IPS-15b (cell line): ENCODE measurements at regions not wholly inside any gene's neighbourhood (a gene's known extent, or its start where the extent isn't known, plus 50 kb on each side); places are given as distances from the start of the nearest gene placed in this dataset.
A peak's percentile ranks its signal among the peaks of the same experiment; 100 is the strongest.
"Not testable (repeated sequence)": the region's sequence is repeated elsewhere in the genome, so short reads cannot be mapped to it uniquely, and the experiment has no call there.

Experiments used
- H3K27me3 ChIP-seq: one replicate; pipeline ENCODE4 v1.6.1; 2013; ENCODE audit warnings: low read length; ENCODE audit not compliant: control insufficient read depth, insufficient read depth
- H3K36me3 ChIP-seq: one replicate; pipeline ENCODE4 v1.6.1; 2013; ENCODE audit warnings: low read length; ENCODE audit not compliant: control insufficient read depth, insufficient read depth
- H3K4me1 ChIP-seq: one replicate; pipeline ENCODE4 v1.6.1; 2013; ENCODE audit warnings: mild to moderate bottlenecking, low read length; ENCODE audit not compliant: control insufficient read depth, insufficient read depth
- H3K4me3 ChIP-seq: one replicate; pipeline ENCODE4 v1.5.1; 2013; ENCODE audit warnings: low read depth, low read length
- H3K9ac ChIP-seq: one replicate; pipeline ENCODE4 v1.6.1; 2013; ENCODE audit warnings: low read depth, mild to moderate bottlenecking, low read length
- H3K9me3 ChIP-seq: one replicate; pipeline ENCODE4 v1.6.1; 2013; ENCODE audit warnings: mild to moderate bottlenecking, low read length; ENCODE audit not compliant: control insufficient read depth, insufficient read depth

DNA sequence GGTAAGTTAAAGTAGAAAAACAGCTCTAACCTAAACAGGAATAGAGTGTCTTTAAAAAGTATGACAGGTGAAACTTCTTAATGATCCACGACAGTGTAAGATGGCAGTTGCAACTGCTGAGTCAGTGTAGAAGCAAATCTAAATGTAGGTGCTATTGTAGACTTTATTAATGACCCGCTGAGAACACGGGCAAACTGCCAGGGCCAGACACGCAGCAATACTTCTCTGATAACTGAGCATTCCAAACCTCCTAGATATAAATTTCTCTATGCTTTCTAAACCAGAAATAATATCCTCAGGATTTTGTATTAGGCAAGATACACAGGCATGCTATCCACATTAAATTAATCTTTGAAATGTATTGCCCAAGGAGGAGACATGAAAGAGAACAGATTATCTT is 1076.4 kb downstream of the HACE1 start:
- H3K9me3 ChIP-seq = no peaks in the 10 kb centered on the region
- no peak overlapping the region for H3K9ac ChIP-seq
- no peaks in the 10 kb centered on the region for H3K27me3 ChIP-seq
- H3K4me3 ChIP-seq = no peak overlapping the region
- no peaks in the 10 kb centered on the region for H3K36me3 ChIP-seq
- peaks cover 10% of the 10 kb centered on the region for H3K4me1 ChIP-seq

DNA sequence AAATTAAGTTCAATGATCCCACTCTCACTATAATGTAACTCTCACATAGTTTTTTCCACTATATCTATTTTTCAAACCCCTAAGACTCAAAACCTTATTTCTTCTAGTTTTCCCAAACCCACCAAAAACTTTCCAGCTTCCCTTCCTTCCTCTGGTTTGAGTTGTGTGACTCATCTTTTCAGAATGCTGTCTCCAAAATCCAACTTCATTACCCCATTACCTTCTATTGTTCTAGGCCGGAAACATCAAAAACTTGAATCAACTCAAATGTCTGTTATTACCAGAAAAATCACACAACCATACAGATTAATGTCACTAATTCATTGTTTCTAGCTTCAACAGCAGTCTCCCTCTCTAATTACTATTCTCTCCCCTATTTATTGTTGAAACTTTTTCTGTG is 1090.3 kb downstream of the HACE1 start:
- Histone ChIP-seq H3K9me3 (no peaks in the 10 kb centered on the region), H3K9ac (no peak overlapping the region), H3K27me3 (no peaks in the 10 kb centered on the region), H3K36me3 (no peaks in the 10 kb centered on the region), H3K4me3 (no peak overlapping the region), H3K4me1 (peaks cover 7% of the 10 kb centered on the region)

DNA sequence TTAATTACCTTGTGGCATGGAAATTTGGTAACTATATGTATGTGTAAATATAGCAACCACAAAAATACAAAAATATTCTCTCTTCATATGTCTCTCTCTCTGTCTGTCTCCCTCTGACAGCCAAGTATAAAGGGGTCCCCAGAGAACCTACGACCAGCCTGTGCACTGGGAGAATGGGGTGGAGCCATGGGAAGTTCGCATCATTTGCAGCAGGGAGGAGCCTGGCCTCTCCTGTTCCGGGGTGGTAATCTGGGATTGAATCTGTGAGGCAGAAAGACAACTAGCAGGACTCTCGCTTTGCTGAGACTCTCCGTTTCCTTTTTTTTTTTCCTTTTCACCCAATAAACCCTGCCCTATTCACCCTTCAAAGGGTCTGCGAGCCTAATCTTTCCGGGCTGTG is 1109.1 kb downstream of the HACE1 start:
- H3K27me3 ChIP-seq = no peaks in the 10 kb centered on the region
- peak overlapping the region; percentile 24 for H3K9ac ChIP-seq
- H3K4me3 ChIP-seq = no peak overlapping the region
- H3K4me1 ChIP-seq = no peaks in the 10 kb centered on the region
- no peaks in the 10 kb centered on the region for H3K9me3 ChIP-seq
- H3K36me3 ChIP-seq = no peaks in the 10 kb centered on the region

DNA sequence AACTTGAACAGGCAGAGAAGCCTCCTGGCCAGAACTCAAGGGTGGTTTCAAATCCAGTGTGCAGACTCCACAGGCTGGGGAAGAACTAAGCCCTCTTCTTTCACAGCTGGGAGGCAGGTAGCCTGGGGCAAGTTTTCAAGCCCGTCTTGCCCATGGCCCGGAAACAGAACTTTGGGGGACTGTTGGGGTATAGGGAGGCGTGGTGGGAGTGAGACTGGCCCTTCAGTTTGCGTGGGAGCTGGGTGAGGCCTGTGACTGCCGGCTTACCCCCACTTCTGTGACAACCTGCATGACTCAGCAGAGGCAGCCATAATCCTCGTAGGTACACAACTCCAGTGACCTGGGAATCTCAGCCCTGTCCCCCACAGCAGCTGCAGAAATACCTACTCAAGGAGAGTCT is 1125.7 kb downstream of the HACE1 start:
- H3K27me3 ChIP-seq = no peaks in the 10 kb centered on the region
- no peaks in the 10 kb centered on the region for H3K4me1 ChIP-seq
- no peak overlapping the region for H3K9ac ChIP-seq
- no peaks in the 10 kb centered on the region for H3K36me3 ChIP-seq
- H3K9me3 ChIP-seq = no peaks in the 10 kb centered on the region
- H3K4me3 ChIP-seq = no peak overlapping the region

DNA sequence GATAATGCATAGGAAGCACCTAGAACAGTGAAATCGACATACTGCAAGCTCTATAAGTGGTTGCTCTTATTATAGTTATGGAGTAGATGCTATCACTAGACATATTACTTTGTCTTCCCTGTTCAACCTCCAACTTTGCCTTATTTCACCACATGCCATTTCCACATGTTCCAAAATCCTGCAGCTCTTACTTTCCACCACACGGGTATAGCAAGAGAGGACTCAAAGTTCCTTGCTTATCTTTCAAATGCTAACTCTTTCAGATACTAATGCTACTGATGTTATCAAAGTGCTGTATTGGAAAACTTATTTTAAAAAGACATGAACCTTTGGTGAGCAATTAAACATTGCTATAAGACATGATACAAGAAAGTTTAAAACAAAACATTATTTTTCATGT is 1130.1 kb downstream of the HACE1 start:
- Histone ChIP-seq H3K27me3 (no peaks in the 10 kb centered on the region), H3K36me3 (no peaks in the 10 kb centered on the region), H3K4me3 (no peak overlapping the region), H3K4me1 (no peaks in the 10 kb centered on the region), H3K9me3 (no peaks in the 10 kb centered on the region), H3K9ac (no peak overlapping the region)

DNA sequence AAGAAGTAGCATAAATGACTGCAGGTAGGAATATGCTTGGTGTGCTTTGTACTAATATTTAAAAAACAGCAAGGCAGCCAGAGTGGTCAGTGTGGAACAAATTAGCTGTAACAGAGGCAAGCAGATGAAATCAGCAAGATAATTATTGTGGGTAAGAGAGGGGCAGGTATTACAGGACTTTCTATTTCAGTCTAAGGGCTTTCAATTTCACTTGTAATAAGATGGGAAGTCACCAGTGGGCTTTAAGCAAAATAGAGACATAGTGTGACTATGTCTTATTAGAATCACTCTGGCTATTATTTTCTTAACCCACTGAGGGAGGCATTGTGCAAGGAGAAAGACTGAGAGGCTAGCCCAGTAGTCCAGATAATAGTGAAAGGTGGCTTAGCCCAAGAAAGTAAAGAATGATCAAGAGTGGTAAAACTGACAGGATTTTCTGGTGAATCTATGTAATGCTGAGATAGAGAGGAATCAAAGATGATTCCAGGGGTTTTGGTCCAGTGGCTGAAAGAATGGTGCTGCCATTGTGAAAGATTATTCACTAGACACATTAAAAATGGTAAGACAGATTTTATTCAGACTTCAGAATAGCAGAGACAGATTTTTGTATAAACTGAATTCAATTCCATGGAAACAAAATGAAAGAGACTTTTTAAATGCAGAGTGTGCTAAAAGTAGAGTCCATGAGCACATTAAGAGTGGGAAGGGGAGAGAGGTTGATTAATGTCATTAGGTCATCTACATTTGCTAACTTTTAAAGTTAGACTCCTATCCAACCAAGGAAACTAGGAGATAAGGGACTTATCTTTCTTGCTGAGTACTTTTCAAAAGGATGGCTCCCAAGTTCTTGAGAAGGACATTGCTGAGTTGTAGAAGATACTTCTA is 1136.0 kb downstream of the HACE1 start:
- Histone ChIP-seq H3K27me3 (no peaks in the 10 kb centered on the region), H3K4me3 (no peak overlapping the region), H3K36me3 (no peaks in the 10 kb centered on the region), H3K9me3 (no peaks in the 10 kb centered on the region), H3K9ac (no peak overlapping the region), H3K4me1 (no peaks in the 10 kb centered on the region)

DNA sequence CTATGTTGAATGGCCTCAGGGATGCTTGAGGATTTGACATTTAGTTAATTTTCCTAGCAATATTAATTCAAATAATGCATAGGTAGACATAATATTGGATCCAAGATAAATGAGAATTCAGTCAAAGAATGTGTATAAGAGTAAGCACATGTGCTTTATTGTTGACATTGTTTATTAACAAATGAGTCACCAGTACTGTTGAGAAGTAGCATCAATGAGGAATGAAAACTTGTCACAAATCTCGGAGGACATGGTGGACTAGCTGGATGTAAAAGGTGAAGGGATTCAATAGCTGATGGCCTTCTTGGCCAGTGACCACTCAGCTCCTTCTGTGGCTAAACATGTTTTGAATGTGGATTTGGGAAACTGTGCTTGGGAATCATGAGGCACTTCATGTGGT is 1137.0 kb downstream of the HACE1 start:
- Histone ChIP-seq H3K9ac (no peak overlapping the region), H3K27me3 (no peaks in the 10 kb centered on the region), H3K9me3 (no peaks in the 10 kb centered on the region), H3K4me3 (no peak overlapping the region), H3K4me1 (no peaks in the 10 kb centered on the region), H3K36me3 (no peaks in the 10 kb centered on the region)

DNA sequence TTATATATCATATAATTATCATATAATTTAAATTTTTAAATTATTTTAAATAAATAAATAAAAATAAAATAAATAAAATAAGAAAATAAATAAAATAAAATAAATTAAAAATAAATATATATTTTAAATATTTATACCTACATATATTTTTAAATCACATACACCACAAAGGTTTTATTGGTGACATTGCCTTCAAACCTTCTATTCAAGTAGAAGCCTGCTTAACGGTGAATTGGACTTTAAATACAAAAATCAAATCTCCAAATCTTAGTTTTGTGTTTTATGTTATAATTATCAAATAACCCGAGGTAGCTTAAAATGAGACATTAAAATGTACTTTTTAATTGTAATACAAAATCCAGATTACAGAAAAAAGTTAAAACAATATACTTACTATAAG is 1137.8 kb downstream of the HACE1 start:
- Histone ChIP-seq H3K27me3 (no peaks in the 10 kb centered on the region), H3K9ac (no peak overlapping the region), H3K9me3 (no peaks in the 10 kb centered on the region)

DNA sequence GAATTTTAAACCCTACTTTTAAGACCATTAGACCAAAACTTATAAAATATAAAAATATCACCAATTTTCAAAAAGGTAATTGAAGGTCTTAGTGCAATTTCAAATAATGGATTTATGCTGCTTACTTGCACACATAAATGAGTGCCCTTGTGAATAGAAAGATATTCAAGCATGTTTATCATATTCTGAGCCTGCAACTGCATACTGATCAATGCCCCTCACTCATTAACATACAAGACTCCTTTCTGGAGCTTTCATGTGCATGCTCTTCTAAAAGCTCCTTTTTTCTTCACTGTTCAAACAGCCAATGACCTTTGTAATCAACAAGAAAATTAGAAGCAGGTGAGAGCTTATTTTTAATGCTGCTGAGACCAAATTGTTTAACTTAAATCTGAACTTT is 1139.3 kb downstream of the HACE1 start:
- Histone ChIP-seq H3K27me3 (no peaks in the 10 kb centered on the region), H3K4me1 (no peaks in the 10 kb centered on the region), H3K36me3 (no peaks in the 10 kb centered on the region), H3K9ac (no peak overlapping the region), H3K9me3 (no peaks in the 10 kb centered on the region), H3K4me3 (no peak overlapping the region)

More for the DNA sequence above, 1137.8 kb downstream of the HACE1 start:
- Histone ChIP-seq H3K4me1 (no peaks in the 10 kb centered on the region), H3K4me3 (no peak overlapping the region), H3K36me3 (no peaks in the 10 kb centered on the region)

DNA sequence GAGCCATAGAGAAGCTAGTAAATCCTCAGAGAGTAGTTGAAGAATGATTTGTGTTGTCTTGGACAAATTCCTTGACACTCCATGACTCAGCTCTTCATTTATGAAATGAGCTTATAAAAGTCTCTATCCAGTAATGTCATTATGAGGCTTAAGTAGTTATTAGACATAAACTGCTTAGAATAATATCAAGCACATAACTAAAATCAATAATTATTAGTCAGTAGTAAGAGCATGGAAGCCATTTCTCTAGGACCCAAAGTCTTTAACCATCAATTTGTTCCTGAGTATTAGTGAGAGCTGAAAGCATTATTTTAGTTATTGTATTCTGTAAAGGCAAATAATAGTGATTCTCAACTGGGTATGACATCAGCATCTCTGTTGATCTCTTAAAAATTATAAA is 1140.2 kb downstream of the HACE1 start:
- no peaks in the 10 kb centered on the region for H3K4me1 ChIP-seq
- no peaks in the 10 kb centered on the region for H3K9me3 ChIP-seq
- H3K9ac ChIP-seq = no peak overlapping the region
- H3K27me3 ChIP-seq = no peaks in the 10 kb centered on the region
- no peaks in the 10 kb centered on the region for H3K36me3 ChIP-seq
- H3K4me3 ChIP-seq = no peak overlapping the region

DNA sequence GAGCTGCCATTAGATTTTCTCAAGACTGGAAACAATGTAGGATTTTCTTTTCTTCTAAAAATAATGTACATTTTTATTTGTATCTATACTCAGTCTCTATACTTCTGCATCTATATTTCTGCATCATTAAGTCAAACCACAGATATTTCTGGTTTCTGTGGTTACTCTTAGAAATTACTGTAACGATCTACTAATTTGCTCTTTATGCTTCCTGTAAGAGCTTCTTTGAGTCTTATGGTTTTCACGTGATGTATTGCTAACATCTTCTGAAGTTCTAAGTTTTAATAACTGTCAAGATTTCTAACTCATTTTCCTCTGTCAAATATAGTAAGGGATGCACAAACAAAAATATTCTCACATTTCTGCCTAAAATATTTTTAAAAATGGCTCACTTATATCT is 1144.5 kb downstream of the HACE1 start:
- Histone ChIP-seq H3K4me1 (no peaks in the 10 kb centered on the region), H3K9ac (no peak overlapping the region), H3K36me3 (no peaks in the 10 kb centered on the region), H3K9me3 (no peaks in the 10 kb centered on the region), H3K4me3 (no peak overlapping the region), H3K27me3 (no peaks in the 10 kb centered on the region)

DNA sequence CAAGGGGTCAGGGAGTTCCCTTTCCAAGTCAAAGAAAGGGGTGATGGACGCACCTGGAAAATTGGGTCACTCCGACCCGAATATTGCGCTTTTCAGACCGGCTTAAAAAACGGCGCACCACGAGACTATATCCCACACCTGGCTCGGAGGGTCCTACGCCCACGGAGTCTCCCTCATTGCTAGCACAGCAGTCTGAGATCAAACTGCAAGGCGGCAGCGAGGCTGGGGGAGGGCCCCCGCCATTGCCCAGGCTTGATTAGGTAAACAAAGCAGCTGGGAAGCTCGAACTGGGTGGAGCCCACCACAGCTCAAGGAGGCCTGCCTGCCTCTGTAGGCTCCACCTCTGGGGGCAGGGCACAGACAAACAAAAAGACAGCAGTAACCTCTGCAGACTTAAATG is 1150.5 kb downstream of the HACE1 start:
- not testable (repeated sequence) for H3K9me3 ChIP-seq, H3K36me3 ChIP-seq, H3K4me1 ChIP-seq, H3K4me3 ChIP-seq, H3K27me3 ChIP-seq, H3K9ac ChIP-seq
